K562 (cell line): ENCODE measurements at regions not wholly inside any gene's neighbourhood (a gene's known extent, or its start where the extent isn't known, plus 50 kb on each side); places are given as distances from the start of the nearest gene placed in this dataset.

Source experiments
- ARID3A ChIP-seq: IDR thresholded peaks from 2 replicates; pipeline ENCODE4 v1.6.1; 2012; ENCODE audit warnings: low read depth, low read length, improper control_type of control experiment, borderline replicate concordance
- CBX3 ChIP-seq, 2 experiments: IDR thresholded peaks; 1 replicate in 1 of 2; 2 replicates in 1 of 2; pipeline ENCODE4 v1.6.1; 2012; ENCODE audit warnings: inconsistent platforms in 2 of 2, low read length in 2 of 2, borderline replicate concordance in 1 of 2, control low read depth in 1 of 2
- HOMEZ ChIP-seq: fragments of 250-450 bp; sonication (Bioruptor Pico); IDR thresholded peaks from 2 replicates; pipeline ENCODE4 v1.4.0; 2020; ENCODE audit warnings: mild to moderate bottlenecking, moderate library complexity
- MED1 ChIP-seq: sonication (generic); formaldehyde crosslinking; IDR thresholded peaks from 2 replicates; pipeline ENCODE4 v1.8.1; 2023; ENCODE audit warnings: missing genetic modification reagents, borderline replicate concordance
- PHB2 ChIP-seq: fragments of 450-650 bp; IDR thresholded peaks from 2 replicates; pipeline ENCODE4 v1.6.1; 2017; ENCODE audit warnings: low read depth
- POLR2AphosphoS5 ChIP-seq: IDR thresholded peaks from 2 replicates; pipeline ENCODE4 v1.6.1; 2011; ENCODE audit warnings: mild to moderate bottlenecking, low read depth, low read length, moderate library complexity; ENCODE audit not compliant: control insufficient read depth, insufficient read depth
- SRSF7 ChIP-seq: fragments of 200-400 bp; formaldehyde crosslinking; optimal IDR thresholded peaks from 2 replicates; pipeline ENCODE3; 2017; ENCODE audit warnings: mild to moderate bottlenecking, low read depth, low read length
- ZBTB11 ChIP-seq, 3 experiments: fragments of 200-800 bp in 1 of 3; fragments of 250-450 bp in 1 of 3; fragments of 450-650 bp in 1 of 3; sonication (Bioruptor Pico) in 1 of 3; sonication (Bioruptor generic) in 1 of 3; formaldehyde crosslinking in 1 of 3; IDR thresholded peaks; 2 replicates each; pipeline versions ENCODE4 v1.6.1 to v1.8.0; 2016 to 2022; ENCODE audit warnings: mild to moderate bottlenecking in 2 of 3, missing genetic modification characterization in 2 of 3, missing compliant biosample characterization in 1 of 3, moderate library complexity in 1 of 3
- ZNF23 ChIP-seq: fragments of 250-450 bp; sonication (Bioruptor Pico); IDR thresholded peaks from 2 replicates; pipeline ENCODE4 v1.4.0; 2020; ENCODE audit warnings: mild to moderate bottlenecking
- ZNF232 ChIP-seq: sonication (generic); formaldehyde crosslinking; IDR thresholded peaks from 2 replicates; pipeline ENCODE4 v1.8.0; 2022; ENCODE audit warnings: mild to moderate bottlenecking, missing genetic modification reagents
- ZNF395 ChIP-seq: fragments of 200-800 bp; sonication (Bioruptor generic); IDR thresholded peaks from 2 replicates; pipeline ENCODE4 v1.6.1; 2017; ENCODE audit warnings: missing genetic modification characterization, missing compliant biosample characterization

GRCh38 chr3:106573605-106574004 lies 704.8 kb upstream of the CBLB start (continued):
- no peak for TF ChIP-seq ZBTB11 (CRISPR knock-in tag; IDR thresholded peaks at IDR 0.05)
- no peak for TF ChIP-seq HOMEZ (CRISPR knock-in tag)
- no peak for TF ChIP-seq PHB2
- no peak for TF ChIP-seq ARID3A
- no peak for TF ChIP-seq SRSF7
- no peak for TF ChIP-seq ZNF23 (CRISPR knock-in tag)
- no peak for TF ChIP-seq MED1 (CRISPR knock-in tag)
- no peak for TF ChIP-seq POLR2AphosphoS5
- no peak for TF ChIP-seq ZNF395
- no peak for TF ChIP-seq CBX3 (IDR thresholded peaks at IDR 0.05; ENCODE audit: borderline replicate concordance in 1 of 2, low read length in 2 of 2)
- no peak for TF ChIP-seq ZNF232 (CRISPR knock-in tag)
